ENCODE measurements at regions not wholly inside any gene's neighbourhood (a gene's known extent, or its start where the extent isn't known, plus 50 kb on each side); places are given as distances from the start of the nearest gene placed in this dataset.

GRCh38 chr20:60976139-60976538, 275.9 kb upstream of the CDH4 start:
- H2AFZ ChIP-seq (ENCODE audit: low read length) = no peak overlapping the region
- no peak overlapping the region for H3K9ac ChIP-seq (ENCODE audit: low read depth, low read length, poor library complexity)
- H2BK120ac ChIP-seq (ENCODE audit: low read depth, low read length) = no peak overlapping the region
- no peak overlapping the region for H3K18ac ChIP-seq (ENCODE audit: low read length)
- H2BK5ac ChIP-seq (ENCODE audit: low read length) = no peak overlapping the region
- no peak overlapping the region for H2BK15ac ChIP-seq (ENCODE audit: low read length)
- no peak overlapping the region for H2AK5ac ChIP-seq (ENCODE audit: low read depth, low read length)
- WGBS, 2 donors (ENCODE audit: extremely low coverage in 2 of 2, insufficient read length in 2 of 2, insufficient replicate concordance in 1 of 2) = no CpG with 5 or more reads among the region's 15 CpGs
- peak overlapping the region; percentile 33 for H3K14ac ChIP-seq (ENCODE audit: low read length)
- no peak overlapping the region for H4K8ac ChIP-seq (ENCODE audit: low read depth, low read length)
- H3K79me1 ChIP-seq (ENCODE audit: low read depth, low read length) = no peaks in the 10 kb centered on the region
- no peaks in the 10 kb centered on the region for H3K36me3 ChIP-seq (replicated peaks in 1 of 2; ENCODE audit: control insufficient read depth in 2 of 2, insufficient read depth in 2 of 2, low read length in 2 of 2)
- no peak for DNase-seq (ENCODE audit: low spot score)
- H3K4ac ChIP-seq (ENCODE audit: low read length) = no peak overlapping the region
- no peaks in the 10 kb centered on the region for H3K27me3 ChIP-seq (ENCODE audit: control insufficient read depth in 3 of 3, insufficient read depth in 3 of 3, low read depth in 1 of 3, low read length in 3 of 3)
- H3K9me3 ChIP-seq (replicated peaks in 1 of 2; ENCODE audit: control insufficient read depth in 2 of 2, insufficient read depth in 1 of 2, low read depth in 1 of 2, low read length in 2 of 2) = peaks cover 0 to 2% of the 10 kb centered on the region in 2 donors
- no peak overlapping the region for H3K23ac ChIP-seq (ENCODE audit: low read depth, low read length, poor library complexity)
- no peak overlapping the region for H3K27ac ChIP-seq (replicated peaks; ENCODE audit: low read length)
- no peak overlapping the region for H4K91ac ChIP-seq (ENCODE audit: low read depth, low read length, poor library complexity)
- no peaks in the 10 kb centered on the region for H3K4me1 ChIP-seq (ENCODE audit: control insufficient read depth in 2 of 2, insufficient read depth in 1 of 2, low read depth in 1 of 2, low read length in 2 of 2)
- no peak overlapping the region for H2BK12ac ChIP-seq (ENCODE audit: low read length)
- H3K4me3 ChIP-seq (ENCODE audit: low read length in 2 of 2) = no peak overlapping the region
- no peak overlapping the region for H3K4me2 ChIP-seq (ENCODE audit: insufficient read depth, low read length, poor library complexity, severe bottlenecking)

GRCh38 chr20:60976913-60977312, 275.1 kb upstream of the CDH4 start:
- Histone ChIP-seq H2BK5ac (ENCODE audit: low read length) (no peak overlapping the region), H3K4me1 (ENCODE audit: control insufficient read depth in 2 of 2, insufficient read depth in 1 of 2, low read depth in 1 of 2, low read length in 2 of 2) (no peaks in the 10 kb centered on the region), H3K27me3 (ENCODE audit: control insufficient read depth in 3 of 3, insufficient read depth in 3 of 3, low read depth in 1 of 3, low read length in 3 of 3) (no peaks in the 10 kb centered on the region), H3K4me2 (ENCODE audit: insufficient read depth, low read length, poor library complexity, severe bottlenecking) (no peak overlapping the region), H3K4ac (ENCODE audit: low read length) (no peak overlapping the region), H2BK12ac (ENCODE audit: low read length) (no peak overlapping the region), H3K9me3 (replicated peaks in 1 of 2; ENCODE audit: control insufficient read depth in 2 of 2, insufficient read depth in 1 of 2, low read depth in 1 of 2, low read length in 2 of 2) (peaks cover 0 to 2% of the 10 kb centered on the region in 2 donors), H3K4me3 (ENCODE audit: low read length in 2 of 2) (no peak overlapping the region), H2BK15ac (ENCODE audit: low read length) (no peak overlapping the region), H3K36me3 (replicated peaks in 1 of 2; ENCODE audit: control insufficient read depth in 2 of 2, insufficient read depth in 2 of 2, low read length in 2 of 2) (no peaks in the 10 kb centered on the region), H3K79me1 (ENCODE audit: low read depth, low read length) (no peaks in the 10 kb centered on the region), H3K14ac (ENCODE audit: low read length) (no peak overlapping the region), H2BK120ac (ENCODE audit: low read depth, low read length) (no peak overlapping the region), H4K8ac (ENCODE audit: low read depth, low read length) (no peak overlapping the region), H3K23ac (ENCODE audit: low read depth, low read length, poor library complexity) (no peak overlapping the region), H3K9ac (ENCODE audit: low read depth, low read length, poor library complexity) (no peak overlapping the region), H4K91ac (ENCODE audit: low read depth, low read length, poor library complexity) (no peak overlapping the region), H3K18ac (ENCODE audit: low read length) (no peak overlapping the region), H3K27ac (replicated peaks; ENCODE audit: low read length) (no peak overlapping the region), H2AK5ac (ENCODE audit: low read depth, low read length) (peak overlapping the region; percentile 11), H2AFZ (ENCODE audit: low read length) (no peak overlapping the region)
- no peak for DNase-seq (ENCODE audit: low spot score)
- WGBS, 2 donors (ENCODE audit: extremely low coverage in 2 of 2, insufficient read length in 2 of 2, insufficient replicate concordance in 1 of 2) = no CpG with 5 or more reads among the region's 4 CpGs

GRCh38 chr20:60977901-60978300, 274.2 kb upstream of the CDH4 start:
- Histone ChIP-seq H3K18ac (ENCODE audit: low read length) (no peak overlapping the region), H3K4me2 (ENCODE audit: insufficient read depth, low read length, poor library complexity, severe bottlenecking) (no peak overlapping the region), H3K4me3 (ENCODE audit: low read length in 2 of 2) (no peak overlapping the region), H3K4me1 (ENCODE audit: control insufficient read depth in 2 of 2, insufficient read depth in 1 of 2, low read depth in 1 of 2, low read length in 2 of 2) (no peaks in the 10 kb centered on the region), H3K27ac (replicated peaks; ENCODE audit: low read length) (no peak overlapping the region), H2BK120ac (ENCODE audit: low read depth, low read length) (no peak overlapping the region), H2BK15ac (ENCODE audit: low read length) (no peak overlapping the region), H3K4ac (ENCODE audit: low read length) (no peak overlapping the region), H4K91ac (ENCODE audit: low read depth, low read length, poor library complexity) (no peak overlapping the region), H3K9ac (ENCODE audit: low read depth, low read length, poor library complexity) (no peak overlapping the region), H3K79me1 (ENCODE audit: low read depth, low read length) (no peaks in the 10 kb centered on the region), H2BK12ac (ENCODE audit: low read length) (no peak overlapping the region), H3K23ac (ENCODE audit: low read depth, low read length, poor library complexity) (no peak overlapping the region), H3K27me3 (ENCODE audit: control insufficient read depth in 3 of 3, insufficient read depth in 3 of 3, low read depth in 1 of 3, low read length in 3 of 3) (no peaks in the 10 kb centered on the region), H2AK5ac (ENCODE audit: low read depth, low read length) (no peak overlapping the region), H3K36me3 (replicated peaks in 1 of 2; ENCODE audit: control insufficient read depth in 2 of 2, insufficient read depth in 2 of 2, low read length in 2 of 2) (no peaks in the 10 kb centered on the region), H3K14ac (ENCODE audit: low read length) (no peak overlapping the region), H3K9me3 (replicated peaks in 1 of 2; ENCODE audit: control insufficient read depth in 2 of 2, insufficient read depth in 1 of 2, low read depth in 1 of 2, low read length in 2 of 2) (peaks cover 0 to 2% of the 10 kb centered on the region in 2 donors), H2AFZ (ENCODE audit: low read length) (no peak overlapping the region), H2BK5ac (ENCODE audit: low read length) (no peak overlapping the region), H4K8ac (ENCODE audit: low read depth, low read length) (no peak overlapping the region)
- WGBS, 2 donors (ENCODE audit: extremely low coverage in 2 of 2, insufficient read length in 2 of 2, insufficient replicate concordance in 1 of 2) = no CpG with 5 or more reads among the region's 7 CpGs
- no peak for DNase-seq (ENCODE audit: low spot score)

GRCh38 chr20:60984666-60985065, 267.4 kb upstream of the CDH4 start:
- H3K4me3 ChIP-seq (ENCODE audit: low read length in 2 of 2) = no peak overlapping the region
- H3K27me3 ChIP-seq (ENCODE audit: control insufficient read depth in 3 of 3, insufficient read depth in 3 of 3, low read depth in 1 of 3, low read length in 3 of 3) = no peaks in the 10 kb centered on the region
- H3K4me2 ChIP-seq (ENCODE audit: insufficient read depth, low read length, poor library complexity, severe bottlenecking) = no peak overlapping the region
- no CpG with 5 or more reads among the region's 7 CpGs for WGBS, 2 donors (ENCODE audit: extremely low coverage in 2 of 2, insufficient read length in 2 of 2, insufficient replicate concordance in 1 of 2)
- H3K18ac ChIP-seq (ENCODE audit: low read length) = no peak overlapping the region
- peaks cover 0 to 2% of the 10 kb centered on the region in 2 donors for H3K9me3 ChIP-seq (replicated peaks in 1 of 2; ENCODE audit: control insufficient read depth in 2 of 2, insufficient read depth in 1 of 2, low read depth in 1 of 2, low read length in 2 of 2)
- no peak overlapping the region for H2BK12ac ChIP-seq (ENCODE audit: low read length)
- H2AFZ ChIP-seq (ENCODE audit: low read length) = no peak overlapping the region
- no peak overlapping the region for H3K27ac ChIP-seq (replicated peaks; ENCODE audit: low read length)
- H3K9ac ChIP-seq (ENCODE audit: low read depth, low read length, poor library complexity) = no peak overlapping the region
- no peaks in the 10 kb centered on the region for H3K79me1 ChIP-seq (ENCODE audit: low read depth, low read length)
- H4K8ac ChIP-seq (ENCODE audit: low read depth, low read length) = no peak overlapping the region
- H2AK5ac ChIP-seq (ENCODE audit: low read depth, low read length) = no peak overlapping the region
- no peak overlapping the region for H3K14ac ChIP-seq (ENCODE audit: low read length)
- no peak overlapping the region for H4K91ac ChIP-seq (ENCODE audit: low read depth, low read length, poor library complexity)
- no peak overlapping the region for H2BK5ac ChIP-seq (ENCODE audit: low read length)
- H3K36me3 ChIP-seq (replicated peaks in 1 of 2; ENCODE audit: control insufficient read depth in 2 of 2, insufficient read depth in 2 of 2, low read length in 2 of 2) = no peaks in the 10 kb centered on the region
- H3K4me1 ChIP-seq (ENCODE audit: control insufficient read depth in 2 of 2, insufficient read depth in 1 of 2, low read depth in 1 of 2, low read length in 2 of 2) = no peaks in the 10 kb centered on the region
- no peak overlapping the region for H2BK15ac ChIP-seq (ENCODE audit: low read length)
- no peak for DNase-seq (ENCODE audit: low spot score)
- H2BK120ac ChIP-seq (ENCODE audit: low read depth, low read length) = no peak overlapping the region
- H3K23ac ChIP-seq (ENCODE audit: low read depth, low read length, poor library complexity) = no peak overlapping the region
- no peak overlapping the region for H3K4ac ChIP-seq (ENCODE audit: low read length)

Measured in neuronal stem cell (in vitro differentiated cells).